ENCODE measurements at regions not wholly inside any gene's neighbourhood (a gene's known extent, or its start where the extent isn't known, plus 50 kb on each side); places are given as distances from the start of the nearest gene placed in this dataset.

DNA sequence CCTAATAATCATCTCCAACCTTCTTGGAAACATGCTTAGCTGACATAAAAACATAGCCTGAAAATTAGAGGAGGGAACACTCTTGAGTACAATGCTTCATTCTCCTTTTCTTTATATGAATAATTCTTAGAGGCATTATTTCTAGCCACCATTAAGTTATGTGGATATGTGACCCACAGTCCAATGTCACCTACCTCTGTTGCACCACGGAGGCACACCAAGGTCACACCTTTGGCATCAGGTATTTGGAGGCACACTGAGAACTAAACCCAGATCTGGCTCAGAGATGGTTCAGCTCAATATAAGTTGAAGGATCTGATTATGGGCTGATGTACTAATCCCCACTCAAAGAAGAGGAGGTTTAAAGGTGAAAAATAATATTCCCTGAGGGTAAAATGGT lies 385.1 kb downstream of the POM121L12 start:
- Histone ChIP-seq H3K23ac (ENCODE audit: insufficient read length) (no peak overlapping the region), H3K18ac (ENCODE audit: extremely low read depth, low read length) (no peak overlapping the region), H3K4ac (replicated peaks; ENCODE audit: insufficient read length, low read depth, low read length) (no peak overlapping the region), H3K56ac (replicated peaks; ENCODE audit: insufficient read length, low read depth, low read length) (no peak overlapping the region), H2BK15ac (ENCODE audit: low read length) (no peak overlapping the region), H2BK12ac (ENCODE audit: low read depth, low read length) (no peak overlapping the region), H4K20me1 (replicated peaks in 1 of 2; ENCODE audit: control insufficient read depth in 1 of 2, insufficient read depth in 2 of 2, low read length in 2 of 2) (no peaks in the 10 kb centered on the region), H2AK5ac (ENCODE audit: low read depth, low read length) (no peak overlapping the region), H3K79me1 (ENCODE audit: low read depth, low read length) (no peaks in the 10 kb centered on the region), H3K9me3 (ENCODE audit: insufficient read depth in 2 of 2, low read depth in 1 of 2, low read length in 1 of 2) (no peaks in the 10 kb centered on the region), H2BK20ac (ENCODE audit: low read length) (no peak overlapping the region), H4K91ac (replicated peaks; ENCODE audit: insufficient read length, low read length) (no peak overlapping the region), H3K27me3 (replicated peaks in 1 of 4; ENCODE audit: control insufficient read depth in 3 of 4, extremely low read depth in 1 of 4, insufficient read depth in 3 of 4, low read length in 3 of 4) (no peaks in the 10 kb centered on the region), H3K4me2 (ENCODE audit: insufficient read depth in 1 of 2, low read depth in 2 of 2, low read length in 2 of 2) (no peak overlapping the region), H4K5ac (ENCODE audit: insufficient read length, low read depth, low read length) (no peak overlapping the region), H3K79me2 (ENCODE audit: control insufficient read depth in 1 of 2, insufficient read depth in 2 of 2, low read length in 2 of 2) (no peaks in the 10 kb centered on the region), H3K36me3 (ENCODE audit: control insufficient read depth in 2 of 4, insufficient read depth in 4 of 4, low read length in 3 of 4) (no peaks in the 10 kb centered on the region; a peak in 1 of 8 replicates), H3K4me3 (ENCODE audit: extremely low read depth in 1 of 4, insufficient read depth in 2 of 4, low read depth in 3 of 4, low read length in 4 of 4) (no peak overlapping the region), H3K23me2 (ENCODE audit: low read depth, low read length) (no peaks in the 10 kb centered on the region), H3K14ac (ENCODE audit: insufficient read length) (no peak overlapping the region), H2BK120ac (replicated peaks; ENCODE audit: low read depth, low read length) (no peak overlapping the region), H3K27ac (ENCODE audit: low read depth, low read length) (no peak overlapping the region), H3K9ac (replicated peaks in 1 of 4; ENCODE audit: extremely low read depth in 1 of 4, low read depth in 3 of 4, low read length in 3 of 4) (no peak overlapping the region), H2AFZ (ENCODE audit: low read length) (no peak overlapping the region), H4K8ac (ENCODE audit: extremely low read depth, insufficient read depth, low read length) (no peak overlapping the region), H2BK5ac (ENCODE audit: low read depth, low read length) (no peak overlapping the region), H3K4me1 (replicated peaks in 1 of 4; ENCODE audit: control insufficient read depth in 3 of 4, insufficient read depth in 4 of 4, low read length in 3 of 4) (no peaks in the 10 kb centered on the region)
- ChIA-PET CTCF (ENCODE audit: partially characterized antibody) (no interaction called here), POLR2A (ENCODE audit: partially characterized antibody) (no interaction called here)
- no peak for DNase-seq (ENCODE audit: low read depth in 1 of 2, low spot score in 2 of 2)
- WGBS, 2 experiments (ENCODE audit: extremely low coverage in 1 of 2, insufficient coverage in 1 of 2, insufficient read length in 1 of 2, insufficient replicate concordance in 2 of 2, low coverage in 1 of 2, low lambda C conversion rate in 2 of 2, missing lambda C conversion rate in 1 of 2) = 95% methylated on average over 1 of the region's 1 CpG; no CpG with 5 or more reads in 1 of the 2 experiments
- FAIRE-seq = no peak
- TF ChIP-seq TEAD4 (IDR thresholded peaks at IDR 0.05; ENCODE audit: low read depth, low read length) = no peak
- TF ChIP-seq SP1 (IDR thresholded peaks at IDR 0.05; ENCODE audit: low read depth, low read length) = no peak
- no peak for TF ChIP-seq ZNF274 (IDR thresholded peaks at IDR 0.05; ENCODE audit: borderline replicate concordance, extremely low read depth, low read length)
- TF ChIP-seq, protein P1, sequence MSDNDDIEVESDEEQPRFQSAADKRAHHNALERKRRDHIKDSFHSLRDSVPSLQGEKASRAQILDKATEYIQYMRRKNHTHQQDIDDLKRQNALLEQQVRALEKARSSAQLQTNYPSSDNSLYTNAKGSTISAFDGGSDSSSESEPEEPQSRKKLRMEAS (IDR thresholded peaks at IDR 0.05) = no peak
- TF ChIP-seq RBBP5 (IDR thresholded peaks at IDR 0.05; ENCODE audit: borderline replicate concordance, low read depth, low read length) = no peak
- no peak for TF ChIP-seq KDM4A (IDR thresholded peaks at IDR 0.05; ENCODE audit: low read depth, low read length, severe bottlenecking)
- no peak for TF ChIP-seq HDAC2 (IDR thresholded peaks at IDR 0.05; ENCODE audit: borderline replicate concordance in 1 of 2, low read depth in 2 of 2, low read length in 2 of 2)
- TF ChIP-seq BRCA1 (IDR thresholded peaks at IDR 0.05; ENCODE audit: low read depth, low read length) = no peak

Measured in H1 (cell line).